GM23248 (cell line): ENCODE measurements at regions not wholly inside any gene's neighbourhood (a gene's known extent, or its start where the extent isn't known, plus 50 kb on each side); places are given as distances from the start of the nearest gene placed in this dataset.

Source experiments
- EZH2 ChIP-seq: fragments of 200-600 bp; sonication (generic); IDR thresholded peaks from 2 replicates; pipeline ENCODE4 v1.6.1; 2018; ENCODE audit warnings: antibody characterized with exemption, mild to moderate bottlenecking; ENCODE audit not compliant: insufficient read depth, poor library complexity, severe bottlenecking
- EZH2phosphoT487 ChIP-seq: fragments of 200-600 bp; sonication (generic); IDR thresholded peaks from 2 replicates; pipeline ENCODE4 v1.6.1; 2018; ENCODE audit warnings: antibody characterized with exemption, moderate library complexity, mild to moderate bottlenecking, low read depth; ENCODE audit not compliant: insufficient read depth

GRCh38 chr10:33087922-33088321 lies 129.9 kb upstream of the ITGB1 start:
- TF ChIP-seq EZH2phosphoT487 (no peak), EZH2 (no peak)
